ENCODE measurements at regions not wholly inside any gene's neighbourhood (a gene's known extent, or its start where the extent isn't known, plus 50 kb on each side); places are given as distances from the start of the nearest gene placed in this dataset.

GRCh38 chr5:38650540-38650939 is 94.1 kb upstream of the LIFR start:
- H3K27me3 ChIP-seq (ENCODE audit: control insufficient read depth, insufficient read depth, low read length): no peaks in the 10 kb centered on the region
- H3K4me1 ChIP-seq (ENCODE audit: control insufficient read depth, insufficient read depth, low read length): no peaks in the 10 kb centered on the region
- H3K36me3 ChIP-seq (ENCODE audit: control insufficient read depth, insufficient read depth, low read length): no peaks in the 10 kb centered on the region
- H3K9ac ChIP-seq (ENCODE audit: low read depth, low read length): no peak overlapping the region
- H3K9me3 ChIP-seq (ENCODE audit: control insufficient read depth, insufficient read depth, low read length): no peaks in the 10 kb centered on the region
- no peak overlapping the region for H3K4me3 ChIP-seq (ENCODE audit: low read depth, low read length)

DNA sequence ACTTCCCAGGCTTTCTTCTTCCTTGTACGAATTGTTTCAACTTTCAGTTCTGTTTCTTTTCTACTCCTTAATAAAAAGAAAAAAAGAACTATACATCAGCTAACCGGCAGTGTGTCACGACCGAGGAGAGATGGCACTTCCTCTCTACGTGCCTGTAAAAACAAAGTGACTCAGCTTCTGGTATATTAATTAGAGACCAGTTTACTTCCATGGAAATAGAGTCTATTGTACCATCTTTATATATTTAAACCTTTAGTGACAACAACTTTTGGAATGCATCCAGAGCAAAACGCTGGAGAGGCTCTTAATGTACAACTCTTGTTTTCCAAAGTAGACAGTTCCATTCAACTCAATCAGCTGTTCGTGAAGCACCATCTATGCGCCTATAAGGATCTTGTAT is 94.5 kb upstream of the LIFR start:
- no peak overlapping the region for H3K9ac ChIP-seq (ENCODE audit: low read depth, low read length)
- H3K27me3 ChIP-seq (ENCODE audit: control insufficient read depth, insufficient read depth, low read length): no peaks in the 10 kb centered on the region
- no peaks in the 10 kb centered on the region for H3K4me1 ChIP-seq (ENCODE audit: control insufficient read depth, insufficient read depth, low read length)
- no peaks in the 10 kb centered on the region for H3K36me3 ChIP-seq (ENCODE audit: control insufficient read depth, insufficient read depth, low read length)
- no peak overlapping the region for H3K4me3 ChIP-seq (ENCODE audit: low read depth, low read length)
- H3K9me3 ChIP-seq (ENCODE audit: control insufficient read depth, insufficient read depth, low read length): no peaks in the 10 kb centered on the region

DNA sequence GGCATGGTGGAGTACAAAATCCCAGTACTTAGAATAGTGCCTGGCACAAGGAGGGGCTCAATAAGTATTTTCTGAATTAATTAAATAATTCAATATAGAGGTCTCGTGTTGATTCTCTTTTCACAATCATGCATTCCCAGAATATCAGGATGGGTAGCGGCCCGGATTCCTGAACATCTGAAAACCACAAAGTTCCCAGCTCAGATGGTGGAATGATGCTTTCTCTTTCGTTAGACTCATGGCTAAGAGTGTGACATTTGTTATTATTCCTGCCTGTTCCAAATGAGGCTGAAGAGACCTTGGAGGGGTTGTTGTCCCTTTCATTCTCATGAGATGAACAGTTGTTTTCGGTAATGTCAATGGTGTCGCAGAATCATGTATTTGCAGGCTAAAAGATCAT is 95.4 kb upstream of the LIFR start:
- Histone ChIP-seq H3K27me3 (ENCODE audit: control insufficient read depth, insufficient read depth, low read length) (no peaks in the 10 kb centered on the region), H3K36me3 (ENCODE audit: control insufficient read depth, insufficient read depth, low read length) (no peaks in the 10 kb centered on the region), H3K9me3 (ENCODE audit: control insufficient read depth, insufficient read depth, low read length) (no peaks in the 10 kb centered on the region), H3K4me3 (ENCODE audit: low read depth, low read length) (no peak overlapping the region), H3K9ac (ENCODE audit: low read depth, low read length) (no peak overlapping the region), H3K4me1 (ENCODE audit: control insufficient read depth, insufficient read depth, low read length) (no peaks in the 10 kb centered on the region)

DNA sequence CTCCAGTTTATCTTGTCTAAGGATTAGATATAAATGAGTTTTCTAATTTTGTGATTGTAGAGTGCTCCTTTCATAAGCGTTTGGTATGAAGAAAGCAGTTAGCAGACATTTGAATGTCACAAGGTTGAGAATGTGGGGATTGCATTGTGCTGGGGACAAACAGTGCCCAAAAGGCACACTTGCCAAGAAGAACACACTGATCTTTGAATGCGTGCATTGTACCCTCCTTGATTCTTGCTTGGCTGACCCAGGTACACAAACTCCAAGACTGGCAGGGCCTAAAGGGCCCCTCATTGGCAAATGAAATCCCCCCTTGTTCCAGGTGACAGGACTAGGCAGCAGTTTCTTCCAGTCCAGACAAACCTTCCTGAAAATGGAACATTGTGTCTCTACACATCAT is 96.9 kb upstream of the LIFR start:
- Histone ChIP-seq H3K4me3 (ENCODE audit: low read depth, low read length) (no peak overlapping the region), H3K36me3 (ENCODE audit: control insufficient read depth, insufficient read depth, low read length) (no peaks in the 10 kb centered on the region), H3K9me3 (ENCODE audit: control insufficient read depth, insufficient read depth, low read length) (no peaks in the 10 kb centered on the region), H3K27me3 (ENCODE audit: control insufficient read depth, insufficient read depth, low read length) (no peaks in the 10 kb centered on the region), H3K9ac (ENCODE audit: low read depth, low read length) (no peak overlapping the region), H3K4me1 (ENCODE audit: control insufficient read depth, insufficient read depth, low read length) (no peaks in the 10 kb centered on the region)

DNA sequence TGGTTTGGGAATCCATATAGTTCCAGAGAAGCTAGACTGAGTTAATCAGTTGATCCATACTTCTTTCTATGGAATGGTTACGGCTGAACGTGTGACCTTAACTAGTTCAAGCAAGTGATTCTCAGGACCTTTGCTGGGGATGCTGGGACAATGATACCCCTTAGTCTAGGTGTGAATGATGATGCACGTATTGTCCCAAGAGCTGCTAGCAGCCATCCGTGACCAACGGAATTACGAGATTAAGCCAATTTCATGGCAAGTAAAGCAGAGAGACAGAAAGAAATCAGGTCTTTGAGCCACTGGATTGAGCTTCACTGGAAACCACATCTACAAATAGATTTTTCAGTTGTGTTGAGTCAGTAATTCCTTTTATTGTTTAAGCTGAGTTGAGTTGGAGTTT is 99.2 kb upstream of the LIFR start:
- peaks cover 5% of the 10 kb centered on the region for H3K4me1 ChIP-seq (ENCODE audit: control insufficient read depth, insufficient read depth, low read length)
- no peaks in the 10 kb centered on the region for H3K27me3 ChIP-seq (ENCODE audit: control insufficient read depth, insufficient read depth, low read length)
- no peak overlapping the region for H3K4me3 ChIP-seq (ENCODE audit: low read depth, low read length)
- H3K36me3 ChIP-seq (ENCODE audit: control insufficient read depth, insufficient read depth, low read length): no peaks in the 10 kb centered on the region
- no peak overlapping the region for H3K9ac ChIP-seq (ENCODE audit: low read depth, low read length)
- H3K9me3 ChIP-seq (ENCODE audit: control insufficient read depth, insufficient read depth, low read length): no peaks in the 10 kb centered on the region

GRCh38 chr5:38656568-38656967 is 100.1 kb upstream of the LIFR start:
- peaks cover 5% of the 10 kb centered on the region for H3K4me1 ChIP-seq (ENCODE audit: control insufficient read depth, insufficient read depth, low read length)
- no peak overlapping the region for H3K9ac ChIP-seq (ENCODE audit: low read depth, low read length)
- no peak overlapping the region for H3K4me3 ChIP-seq (ENCODE audit: low read depth, low read length)
- H3K36me3 ChIP-seq (ENCODE audit: control insufficient read depth, insufficient read depth, low read length): no peaks in the 10 kb centered on the region
- H3K27me3 ChIP-seq (ENCODE audit: control insufficient read depth, insufficient read depth, low read length): no peaks in the 10 kb centered on the region
- no peaks in the 10 kb centered on the region for H3K9me3 ChIP-seq (ENCODE audit: control insufficient read depth, insufficient read depth, low read length)

GRCh38 chr5:38657020-38657419 is 100.6 kb upstream of the LIFR start:
- H3K4me1 ChIP-seq (ENCODE audit: control insufficient read depth, insufficient read depth, low read length): peaks cover 5% of the 10 kb centered on the region
- H3K4me3 ChIP-seq (ENCODE audit: low read depth, low read length): no peak overlapping the region
- H3K9me3 ChIP-seq (ENCODE audit: control insufficient read depth, insufficient read depth, low read length): no peaks in the 10 kb centered on the region
- H3K27me3 ChIP-seq (ENCODE audit: control insufficient read depth, insufficient read depth, low read length): no peaks in the 10 kb centered on the region
- no peak overlapping the region for H3K9ac ChIP-seq (ENCODE audit: low read depth, low read length)
- no peaks in the 10 kb centered on the region for H3K36me3 ChIP-seq (ENCODE audit: control insufficient read depth, insufficient read depth, low read length)

DNA sequence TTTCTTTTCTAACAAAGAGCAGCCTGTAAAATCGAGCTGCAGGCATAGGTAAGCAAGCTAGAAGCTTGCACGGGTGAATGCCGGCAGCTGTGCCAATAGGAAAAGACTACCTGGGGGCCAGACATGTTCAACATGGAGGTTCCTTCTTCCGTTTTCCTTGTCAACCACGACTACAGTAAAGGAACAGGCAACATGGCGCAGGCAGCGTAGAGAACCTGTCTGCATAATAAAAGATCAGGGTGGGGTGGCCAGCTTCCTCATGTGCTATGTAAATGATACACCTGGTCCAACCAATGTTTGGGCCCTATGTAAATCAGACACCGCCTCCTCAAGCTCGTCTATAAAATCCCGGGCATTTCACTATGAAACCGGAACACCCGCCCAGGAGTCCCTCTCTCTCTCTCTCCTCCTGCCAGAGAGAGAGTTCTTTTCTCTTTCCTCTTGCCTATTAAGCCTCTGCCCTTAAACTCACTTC is 103.8 kb upstream of the LIFR start:
- Histone ChIP-seq H3K9ac (ENCODE audit: low read depth, low read length) (no peak overlapping the region), H3K4me1 (ENCODE audit: control insufficient read depth, insufficient read depth, low read length) (peaks cover 5% of the 10 kb centered on the region), H3K9me3 (ENCODE audit: control insufficient read depth, insufficient read depth, low read length) (no peaks in the 10 kb centered on the region), H3K36me3 (ENCODE audit: control insufficient read depth, insufficient read depth, low read length) (no peaks in the 10 kb centered on the region), H3K27me3 (ENCODE audit: control insufficient read depth, insufficient read depth, low read length) (no peaks in the 10 kb centered on the region), H3K4me3 (ENCODE audit: low read depth, low read length) (peak overlapping the region; percentile 37)

DNA sequence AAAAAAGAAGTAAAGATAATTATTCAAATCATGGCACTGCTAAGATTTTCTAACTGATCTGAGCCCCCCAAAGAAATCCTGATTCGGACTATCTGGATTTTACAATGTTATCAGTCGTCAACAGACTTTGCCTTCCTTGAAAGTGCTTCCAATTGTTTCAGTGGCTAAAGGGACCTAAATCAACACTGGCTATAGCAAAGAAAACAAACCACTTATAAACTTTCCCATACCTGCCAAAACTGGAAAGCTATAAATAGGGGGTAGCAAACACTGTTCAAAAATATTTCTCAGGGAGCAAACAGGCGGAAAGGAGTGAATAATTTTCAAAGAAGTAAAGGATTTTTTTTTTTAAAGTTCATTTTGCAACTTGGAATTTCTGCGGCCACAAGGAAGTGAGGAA is 105.6 kb upstream of the LIFR start:
- Histone ChIP-seq H3K27me3 (ENCODE audit: control insufficient read depth, insufficient read depth, low read length) (no peaks in the 10 kb centered on the region), H3K4me1 (ENCODE audit: control insufficient read depth, insufficient read depth, low read length) (peaks cover 5% of the 10 kb centered on the region), H3K9me3 (ENCODE audit: control insufficient read depth, insufficient read depth, low read length) (no peaks in the 10 kb centered on the region), H3K36me3 (ENCODE audit: control insufficient read depth, insufficient read depth, low read length) (no peaks in the 10 kb centered on the region), H3K4me3 (ENCODE audit: low read depth, low read length) (no peak overlapping the region), H3K9ac (ENCODE audit: low read depth, low read length) (no peak overlapping the region)

- H3K9me3 ChIP-seq (ENCODE audit: control insufficient read depth, insufficient read depth, low read length): no peaks in the 10 kb centered on the region
- no peaks in the 10 kb centered on the region for H3K36me3 ChIP-seq (ENCODE audit: control insufficient read depth, insufficient read depth, low read length)
- no peak overlapping the region for H3K4me3 ChIP-seq (ENCODE audit: low read depth, low read length)
- no peak overlapping the region for H3K9ac ChIP-seq (ENCODE audit: low read depth, low read length)
- no peaks in the 10 kb centered on the region for H3K27me3 ChIP-seq (ENCODE audit: control insufficient read depth, insufficient read depth, low read length)
- peaks cover 5% of the 10 kb centered on the region for H3K4me1 ChIP-seq (ENCODE audit: control insufficient read depth, insufficient read depth, low read length)
Measured at GRCh38 chr5:38663249-38663648, 106.8 kb upstream of the LIFR start.

DNA sequence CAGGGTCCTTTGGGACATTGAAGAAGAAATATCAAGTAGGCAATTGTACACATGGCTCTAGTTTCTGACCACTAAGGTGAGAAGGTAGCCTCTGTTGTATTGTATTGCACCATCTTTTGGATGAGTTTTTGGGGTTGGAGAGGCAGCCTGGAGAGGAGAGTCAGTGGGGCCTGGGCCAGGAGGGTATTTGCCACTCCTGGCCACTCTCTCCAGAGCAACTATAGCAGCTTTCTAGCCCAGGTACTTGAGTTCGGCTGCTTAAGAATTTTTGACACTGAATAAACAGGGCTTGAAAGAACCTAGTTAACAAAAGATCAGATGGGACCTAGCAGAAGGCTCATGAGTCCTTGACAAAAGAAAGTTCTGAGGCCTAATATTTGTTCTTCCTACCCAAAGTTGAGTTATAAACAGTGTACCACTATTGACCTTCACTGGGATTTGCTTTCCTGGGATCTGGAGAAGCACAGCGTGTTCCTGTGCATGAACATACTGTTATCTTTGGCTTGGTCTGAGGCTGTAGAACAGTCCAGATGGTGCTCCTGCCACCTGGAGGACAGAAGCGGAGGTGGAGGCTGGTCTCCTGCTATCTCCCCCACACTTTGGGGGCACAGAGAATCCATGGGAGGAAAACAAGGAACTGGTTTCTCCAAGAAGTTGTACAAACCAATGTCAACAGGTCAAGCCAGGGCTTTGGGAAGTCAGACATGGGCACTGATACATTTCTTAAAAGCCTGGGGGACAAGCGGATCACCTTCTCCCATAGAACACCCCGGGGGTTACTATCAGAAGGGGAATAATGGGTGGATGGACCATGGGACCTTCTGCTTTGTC is 110.4 kb upstream of the LIFR start:
- no peak overlapping the region for H3K9ac ChIP-seq (ENCODE audit: low read depth, low read length)
- H3K36me3 ChIP-seq (ENCODE audit: control insufficient read depth, insufficient read depth, low read length): no peaks in the 10 kb centered on the region
- no peaks in the 10 kb centered on the region for H3K4me1 ChIP-seq (ENCODE audit: control insufficient read depth, insufficient read depth, low read length)
- no peaks in the 10 kb centered on the region for H3K9me3 ChIP-seq (ENCODE audit: control insufficient read depth, insufficient read depth, low read length)
- no peak overlapping the region for H3K4me3 ChIP-seq (ENCODE audit: low read depth, low read length)
- no peaks in the 10 kb centered on the region for H3K27me3 ChIP-seq (ENCODE audit: control insufficient read depth, insufficient read depth, low read length)

DNA sequence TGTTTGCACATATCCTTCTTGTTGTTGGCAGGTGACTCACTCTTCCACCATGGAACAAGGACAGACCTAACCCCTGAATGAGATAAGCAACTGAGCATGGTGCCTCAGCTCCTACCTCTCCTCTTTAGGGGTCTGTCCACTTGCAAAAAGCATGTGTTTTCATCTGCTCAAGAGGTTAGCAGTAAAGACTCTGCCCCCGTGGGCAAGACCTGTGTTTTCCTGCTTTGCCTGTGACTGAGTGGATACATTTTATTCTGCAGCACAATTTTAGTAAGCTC is 111.0 kb upstream of the LIFR start:
- H3K27me3 ChIP-seq (ENCODE audit: control insufficient read depth, insufficient read depth, low read length): no peaks in the 10 kb centered on the region
- H3K4me1 ChIP-seq (ENCODE audit: control insufficient read depth, insufficient read depth, low read length): no peaks in the 10 kb centered on the region
- no peaks in the 10 kb centered on the region for H3K36me3 ChIP-seq (ENCODE audit: control insufficient read depth, insufficient read depth, low read length)
- H3K4me3 ChIP-seq (ENCODE audit: low read depth, low read length): no peak overlapping the region
- no peaks in the 10 kb centered on the region for H3K9me3 ChIP-seq (ENCODE audit: control insufficient read depth, insufficient read depth, low read length)
- no peak overlapping the region for H3K9ac ChIP-seq (ENCODE audit: low read depth, low read length)

Measured in iPS-15b (cell line).